Endodermal cell (in vitro differentiated cells): ENCODE measurements at regions not wholly inside any gene's neighbourhood (a gene's known extent, or its start where the extent isn't known, plus 50 kb on each side); places are given as distances from the start of the nearest gene placed in this dataset.
"Not testable (repeated sequence)": the region's sequence is repeated elsewhere in the genome, so short reads cannot be mapped to it uniquely, and the experiment has no call there.

Source experiments
- DNase-seq: peaks from one replicate; pipeline ENCODE4 v3.0.0-alpha.2; 2017
- H3K27ac ChIP-seq: 2 replicates; pipeline ENCODE4 v1.5.1; 2013; ENCODE audit warnings: mild to moderate bottlenecking, low read depth, low read length, moderate library complexity
- H3K27me3 ChIP-seq: 2 replicates; pipeline ENCODE4 v1.6.1; 2013; ENCODE audit warnings: mild to moderate bottlenecking, low read length, moderate library complexity; ENCODE audit not compliant: insufficient read depth, control insufficient read depth, poor library complexity, severe bottlenecking
- H3K36me3 ChIP-seq: 2 replicates; pipeline ENCODE4 v1.7.0; 2013; ENCODE audit warnings: mild to moderate bottlenecking, low read length, moderate library complexity; ENCODE audit not compliant: control insufficient read depth, insufficient read depth
- H3K4me1 ChIP-seq: one replicate; pipeline ENCODE4 v1.7.0; 2013; ENCODE audit warnings: low read length; ENCODE audit not compliant: control insufficient read depth, insufficient read depth
- H3K4me3 ChIP-seq: 2 replicates; pipeline ENCODE4 v1.5.1; 2013; ENCODE audit warnings: mild to moderate bottlenecking, low read length, moderate library complexity
- H3K9ac ChIP-seq: 2 replicates; pipeline ENCODE4 v1.6.1; 2013; ENCODE audit warnings: mild to moderate bottlenecking, low read length, moderate library complexity; ENCODE audit not compliant: poor library complexity, severe bottlenecking; ENCODE audit errors: extremely low read depth
- H3K9me3 ChIP-seq: 2 replicates; pipeline ENCODE4 v1.6.1; 2013; ENCODE audit warnings: mild to moderate bottlenecking, low read length, moderate library complexity; ENCODE audit not compliant: control insufficient read depth
- H3K27ac Mint-ChIP-seq: 2 replicates; pipeline ENCODE4 v1.8.0; 2020; ENCODE audit warnings: mixed read lengths
- H3K27me3 Mint-ChIP-seq: 2 replicates; pipeline ENCODE4 v1.8.0; 2021; ENCODE audit warnings: mild to moderate bottlenecking, mixed read lengths; ENCODE audit not compliant: insufficient read depth
- H3K36me3 Mint-ChIP-seq: 2 replicates; pipeline ENCODE4 v1.8.0; 2020; ENCODE audit warnings: low read depth, mixed read lengths
- H3K4me1 Mint-ChIP-seq: 2 replicates; pipeline ENCODE4 v1.8.0; 2020; ENCODE audit warnings: mixed read lengths
- H3K4me3 Mint-ChIP-seq: 2 replicates; pipeline ENCODE4 v1.8.0; 2020; ENCODE audit warnings: mild to moderate bottlenecking, moderate library complexity, mixed read lengths
- H3K9me3 Mint-ChIP-seq: 2 replicates; pipeline ENCODE4 v1.8.0; 2020; ENCODE audit warnings: mild to moderate bottlenecking, mixed read lengths
- CTCF ChIP-seq: fragments of 200-600 bp; sonication (generic); conservative IDR thresholded peaks from 2 replicates; pipeline ENCODE4 v1.5.0; 2021; ENCODE audit warnings: antibody characterized with exemption, mild to moderate bottlenecking
- WGBS, 2 experiments: methylation state at CpG; one replicate each; pipeline versions ENCODE4 v1.1.5 to v1.1.7; 2013; ENCODE audit warnings: missing lambda C conversion rate in 2 of 2, mixed read lengths in 1 of 2; ENCODE audit not compliant: insufficient coverage in 1 of 2, insufficient read length in 1 of 2; 5-methylcytosine and 5-hydroxymethylcytosine counted together

- no peaks in the 10 kb centered on the region for H3K27me3 ChIP-seq
- no peak overlapping the region for H3K4me3 Mint-ChIP-seq
Observed at GRCh38 chr17:34076743-34077631, 178.1 kb upstream of the CCL2 start.

GRCh38 chr17:34081269-34081668 lies 173.8 kb upstream of the CCL2 start:
- WGBS, 2 experiments = 57 to 63% methylated on average over 3 of the region's 3 CpGs
- no peaks in the 10 kb centered on the region for H3K36me3 ChIP-seq
- DNase-seq = peak; percentile 89
- no peak overlapping the region for H3K27ac ChIP-seq
- Mint-ChIP-seq H3K36me3 (no peaks in the 10 kb centered on the region), H3K27ac (no peak overlapping the region), H3K27me3 (peaks cover 5% of the 10 kb centered on the region), H3K4me1 (peaks cover 5% of the 10 kb centered on the region), H3K4me3 (no peak overlapping the region), H3K9me3 (peaks cover 6% of the 10 kb centered on the region)
- peak; percentile 87 for TF ChIP-seq CTCF
- H3K4me3 ChIP-seq = no peak overlapping the region
- H3K27me3 ChIP-seq = no peaks in the 10 kb centered on the region
- no peaks in the 10 kb centered on the region for H3K4me1 ChIP-seq
- H3K9ac ChIP-seq = no peak overlapping the region
- no peaks in the 10 kb centered on the region for H3K9me3 ChIP-seq

More at GRCh38 chr17:34076743-34077631, 178.1 kb upstream of the CCL2 start:
- peak overlapping the region; percentile 88 for H3K27ac ChIP-seq
- no peak for DNase-seq
- no peaks in the 10 kb centered on the region for H3K36me3 ChIP-seq
- Mint-ChIP-seq H3K4me1 (peaks cover 5% of the 10 kb centered on the region), H3K27ac (no peak overlapping the region), H3K9me3 (no peaks in the 10 kb centered on the region), H3K36me3 (no peaks in the 10 kb centered on the region), H3K27me3 (peaks cover 5% of the 10 kb centered on the region)
- no peak overlapping the region for H3K4me3 ChIP-seq
- TF ChIP-seq CTCF = no peak
- WGBS, 2 experiments = 72 to 84% methylated on average over 12 to 16 of the region's 16 CpGs
- no peak overlapping the region for H3K9ac ChIP-seq
- H3K9me3 ChIP-seq = no peaks in the 10 kb centered on the region
- H3K4me1 ChIP-seq = no peaks in the 10 kb centered on the region

GRCh38 chr17:34082404-34082803 lies 172.7 kb upstream of the CCL2 start:
- Mint-ChIP-seq H3K4me1 (peaks cover 4% of the 10 kb centered on the region), H3K27me3 (peaks cover 3% of the 10 kb centered on the region), H3K27ac (no peak overlapping the region), H3K9me3 (peaks cover 9% of the 10 kb centered on the region), H3K4me3 (no peak overlapping the region), H3K36me3 (no peaks in the 10 kb centered on the region)
- WGBS, 2 experiments = 93 to 100% methylated on average over 1 to 3 of the region's 3 CpGs
- no peak for TF ChIP-seq CTCF
- no peaks in the 10 kb centered on the region for H3K27me3 ChIP-seq
- H3K9ac ChIP-seq = no peak overlapping the region
- H3K4me1 ChIP-seq = no peaks in the 10 kb centered on the region
- no peak overlapping the region for H3K27ac ChIP-seq
- H3K9me3 ChIP-seq = no peaks in the 10 kb centered on the region
- no peak for DNase-seq
- no peaks in the 10 kb centered on the region for H3K36me3 ChIP-seq
- no peak overlapping the region for H3K4me3 ChIP-seq

- WGBS, 2 experiments = 94% methylated on average over 5 of the region's 5 CpGs; no CpG with 5 or more reads in 1 of the 2 experiments
- not testable (repeated sequence) for H3K36me3 ChIP-seq
Observed at GRCh38 chr17:34089042-34089441, 166.0 kb upstream of the CCL2 start.

More at GRCh38 chr17:34089042-34089441, 166.0 kb upstream of the CCL2 start:
- H3K4me1 Mint-ChIP-seq, H3K4me1 ChIP-seq, H3K27me3 ChIP-seq, H3K4me3 ChIP-seq, H3K4me3 Mint-ChIP-seq, H3K9me3 ChIP-seq, DNase-seq, H3K27me3 Mint-ChIP-seq, H3K27ac Mint-ChIP-seq, H3K27ac ChIP-seq, H3K9ac ChIP-seq: not testable (repeated sequence)
- Mint-ChIP-seq H3K9me3 (peaks cover 20% of the 10 kb centered on the region), H3K36me3 (peaks cover 10% of the 10 kb centered on the region)
